Omental fat pad (tissue), 3 donors: ENCODE measurements at regions not wholly inside any gene's neighbourhood (a gene's known extent, or its start where the extent isn't known, plus 50 kb on each side); places are given as distances from the start of the nearest gene placed in this dataset. TPM values are rescaled to one million over a fixed set of nuclear protein-coding genes. Genes with fewer than 3 reads are reported as not detected.

Source experiments
- ATAC-seq: fragments of 150-250 bp; one replicate; pipeline ENCODE4 v1.9.1; 2016; ENCODE audit warnings: mild to moderate bottlenecking, moderate library complexity; ENCODE audit not compliant: low FRiP score
- DNase-seq: peaks from one replicate; pipeline ENCODE4 v3.0.0-alpha.2; 2019; ENCODE audit warnings: low spot score
- CTCF ChIP-seq, 3 donors: fragments of 450-650 bp; IDR thresholded peaks; one replicate each; pipeline ENCODE4 v1.5.1; 2016 to 2017; ENCODE audit warnings: antibody characterized with exemption in 3 of 3, mild to moderate bottlenecking in 3 of 3, moderate library complexity in 2 of 3
- small RNA-seq: library from RNA; depleted of rRNA; stranded (forward); fragments of <200 nt; gene quantifications from one replicate; pipeline ENCODE3, GENCODE V24; 2016

DNA sequence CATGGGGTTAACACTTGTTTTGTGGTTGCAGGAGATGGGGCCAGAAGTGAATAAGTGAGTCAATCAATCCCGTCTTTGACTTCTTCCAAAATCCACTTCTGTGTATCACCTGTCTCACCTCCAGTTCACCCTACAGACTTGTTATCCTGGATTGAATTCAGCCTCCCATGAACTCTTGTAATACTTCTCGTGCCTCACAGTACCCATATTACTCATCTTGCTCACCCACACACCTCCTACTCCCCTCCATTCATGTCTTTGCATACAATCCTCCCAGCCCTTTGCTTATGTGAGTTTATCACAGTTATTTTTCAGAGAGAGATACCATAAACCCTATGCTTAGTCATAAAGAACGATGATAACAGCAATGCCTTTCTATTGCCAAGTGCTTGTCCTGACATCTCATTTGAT, 52.9 kb upstream of the PAPPA start:
- ATAC-seq (peak; percentile 88), DNase-seq (no peak)
- no peak for TF ChIP-seq CTCF (IDR thresholded peaks at IDR 0.05)

- TF ChIP-seq CTCF (IDR thresholded peaks at IDR 0.05), result no peak
- ATAC-seq (peak; percentile 72), DNase-seq (no peak)
Measured at GRCh38 chr9:116101516-116101915, 52.1 kb upstream of the PAPPA start.

GRCh38 chr9:116102596-116102995, 51.0 kb upstream of the PAPPA start:
- ATAC-seq (no peak), DNase-seq (no peak)
- TF ChIP-seq CTCF (IDR thresholded peaks at IDR 0.05), result no peak

Small RNA genes lying in the stretch of these regions (small RNA-seq; reads per million reads assigned to genes)
- gene RF00004, result not detected
